Keratinocyte (primary cell): ENCODE measurements at regions not wholly inside any gene's neighbourhood (a gene's known extent, or its start where the extent isn't known, plus 50 kb on each side); places are given as distances from the start of the nearest gene placed in this dataset.

Experiments used
- EZH2 ChIP-seq: IDR thresholded peaks from one replicate; pipeline ENCODE4 v1.6.1; 2012; ENCODE audit warnings: inconsistent platforms, mild to moderate bottlenecking, low read length, moderate library complexity
- TF ChIP-seq, protein P1 (sequence below), 3 experiments: IDR thresholded peaks in 1 of 3; conservative IDR thresholded peaks in 1 of 3; optimal IDR thresholded peaks in 1 of 3; 2 replicates in 2 of 3; 3 replicates in 1 of 3; pipeline versions ENCODE3 to v1.5.1; 2011; ENCODE audit warnings: low read length in 3 of 3, mild to moderate bottlenecking in 3 of 3, moderate library complexity in 2 of 3, control low read depth in 1 of 3, inconsistent platforms in 1 of 3; ENCODE audit not compliant: insufficient read depth in 2 of 3; ENCODE audit errors: extremely low read depth in 1 of 3

DNA sequence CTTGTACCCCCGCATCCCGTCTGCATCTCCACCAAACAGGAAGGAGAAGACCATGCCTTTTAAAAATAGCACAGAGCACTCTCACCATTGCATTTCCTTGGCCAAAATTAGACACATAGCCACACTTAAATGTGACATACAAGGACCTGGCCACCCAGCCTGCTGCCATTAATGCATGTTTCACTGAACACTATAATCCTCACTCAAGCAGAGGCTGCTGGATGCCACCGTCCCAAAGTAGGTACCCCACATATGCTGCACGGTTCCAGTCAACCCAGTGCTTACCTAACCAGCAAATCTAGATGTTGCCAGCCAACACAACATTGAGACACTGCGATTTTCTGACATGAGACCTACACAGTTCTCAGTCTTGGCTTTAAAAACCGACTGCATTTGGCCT is 107.7 kb downstream of the ADSS2 start:
- TF ChIP-seq, protein P1, sequence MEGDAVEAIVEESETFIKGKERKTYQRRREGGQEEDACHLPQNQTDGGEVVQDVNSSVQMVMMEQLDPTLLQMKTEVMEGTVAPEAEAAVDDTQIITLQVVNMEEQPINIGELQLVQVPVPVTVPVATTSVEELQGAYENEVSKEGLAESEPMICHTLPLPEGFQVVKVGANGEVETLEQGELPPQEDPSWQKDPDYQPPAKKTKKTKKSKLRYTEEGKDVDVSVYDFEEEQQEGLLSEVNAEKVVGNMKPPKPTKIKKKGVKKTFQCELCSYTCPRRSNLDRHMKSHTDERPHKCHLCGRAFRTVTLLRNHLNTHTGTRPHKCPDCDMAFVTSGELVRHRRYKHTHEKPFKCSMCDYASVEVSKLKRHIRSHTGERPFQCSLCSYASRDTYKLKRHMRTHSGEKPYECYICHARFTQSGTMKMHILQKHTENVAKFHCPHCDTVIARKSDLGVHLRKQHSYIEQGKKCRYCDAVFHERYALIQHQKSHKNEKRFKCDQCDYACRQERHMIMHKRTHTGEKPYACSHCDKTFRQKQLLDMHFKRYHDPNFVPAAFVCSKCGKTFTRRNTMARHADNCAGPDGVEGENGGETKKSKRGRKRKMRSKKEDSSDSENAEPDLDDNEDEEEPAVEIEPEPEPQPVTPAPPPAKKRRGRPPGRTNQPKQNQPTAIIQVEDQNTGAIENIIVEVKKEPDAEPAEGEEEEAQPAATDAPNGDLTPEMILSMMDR (optimal IDR thresholded peaks at IDR 0.05 in 1 of 3, IDR thresholded peaks at IDR 0.05 in 1 of 3, conservative IDR thresholded peaks at IDR 0.05 in 1 of 3; ENCODE audit: extremely low read depth in 1 of 3, insufficient read depth in 2 of 3, low read length in 3 of 3) = no peak
- TF ChIP-seq EZH2 = no peak
